Osteocyte (in vitro differentiated cells): ENCODE measurements at regions not wholly inside any gene's neighbourhood (a gene's known extent, or its start where the extent isn't known, plus 50 kb on each side); places are given as distances from the start of the nearest gene placed in this dataset.

ENCODE experiments used
- DNase-seq: peaks from one replicate; pipeline ENCODE4 v3.0.0; 2021; ENCODE audit warnings: mixed read lengths; ENCODE audit not compliant: unreplicated experiment; ENCODE audit errors: extremely low spot score
- H3K27ac Mint-ChIP-seq: one replicate; pipeline ENCODE4 v1.8.0; 2021; ENCODE audit warnings: mild to moderate bottlenecking, mixed read lengths; ENCODE audit not compliant: unreplicated experiment
- H3K27me3 Mint-ChIP-seq: one replicate; pipeline ENCODE4 v1.8.0; 2021; ENCODE audit warnings: mixed read lengths; ENCODE audit not compliant: unreplicated experiment
- H3K36me3 Mint-ChIP-seq: one replicate; pipeline ENCODE4 v1.8.0; 2021; ENCODE audit warnings: mixed read lengths; ENCODE audit not compliant: unreplicated experiment
- H3K4me1 Mint-ChIP-seq: one replicate; pipeline ENCODE4 v1.8.0; 2021; ENCODE audit warnings: mixed read lengths; ENCODE audit not compliant: unreplicated experiment
- H3K4me3 Mint-ChIP-seq: one replicate; pipeline ENCODE4 v1.8.0; 2021; ENCODE audit warnings: mild to moderate bottlenecking, moderate library complexity, mixed read lengths; ENCODE audit not compliant: unreplicated experiment
- H3K9me3 Mint-ChIP-seq: one replicate; pipeline ENCODE4 v1.8.0; 2021; ENCODE audit warnings: mixed read lengths; ENCODE audit not compliant: unreplicated experiment
- CTCF ChIP-seq: fragments of 200-600 bp; sonication (generic); IDR thresholded peaks from 2 replicates; pipeline ENCODE4 v1.5.0; 2021; ENCODE audit warnings: antibody characterized with exemption, mild to moderate bottlenecking, moderate library complexity

GRCh38 chr2:33812707-33813106 is 213.6 kb upstream of the FAM98A start:
- H3K9me3 Mint-ChIP-seq = no peaks in the 10 kb centered on the region
- peaks cover 10% of the 10 kb centered on the region for H3K4me1 Mint-ChIP-seq
- H3K4me3 Mint-ChIP-seq = no peak overlapping the region
- no peak for DNase-seq
- TF ChIP-seq CTCF = no peak
- H3K36me3 Mint-ChIP-seq = no peaks in the 10 kb centered on the region
- H3K27me3 Mint-ChIP-seq = peaks cover 15% of the 10 kb centered on the region
- H3K27ac Mint-ChIP-seq = no peak overlapping the region

GRCh38 chr2:33810046-33810835 is 211.1 kb upstream of the FAM98A start:
- Mint-ChIP-seq H3K4me3 (no peak overlapping the region), H3K27me3 (peaks cover 20% of the 10 kb centered on the region), H3K4me1 (peaks cover 10% of the 10 kb centered on the region), H3K9me3 (no peaks in the 10 kb centered on the region), H3K36me3 (no peaks in the 10 kb centered on the region), H3K27ac (peak overlapping the region; percentile 40)
- DNase-seq = no peak
- TF ChIP-seq CTCF = no peak

GRCh38 chr2:33806041-33806440 is 206.9 kb upstream of the FAM98A start:
- peaks cover 5% of the 10 kb centered on the region for H3K27me3 Mint-ChIP-seq
- peaks cover 10% of the 10 kb centered on the region for H3K4me1 Mint-ChIP-seq
- H3K36me3 Mint-ChIP-seq = no peaks in the 10 kb centered on the region
- no peak overlapping the region for H3K4me3 Mint-ChIP-seq
- no peaks in the 10 kb centered on the region for H3K9me3 Mint-ChIP-seq
- DNase-seq = no peak
- no peak for TF ChIP-seq CTCF
- H3K27ac Mint-ChIP-seq = no peak overlapping the region

GRCh38 chr2:33804155-33804554 is 205.1 kb upstream of the FAM98A start:
- Mint-ChIP-seq H3K36me3 (no peaks in the 10 kb centered on the region), H3K4me3 (no peak overlapping the region), H3K9me3 (no peaks in the 10 kb centered on the region), H3K27ac (no peak overlapping the region), H3K27me3 (peaks cover 5% of the 10 kb centered on the region), H3K4me1 (no peaks in the 10 kb centered on the region)
- no peak for TF ChIP-seq CTCF
- DNase-seq = no peak

GRCh38 chr2:33796511-33796910 is 197.4 kb upstream of the FAM98A start:
- Mint-ChIP-seq H3K27me3 (no peaks in the 10 kb centered on the region), H3K36me3 (no peaks in the 10 kb centered on the region), H3K4me3 (no peak overlapping the region), H3K4me1 (no peaks in the 10 kb centered on the region), H3K9me3 (no peaks in the 10 kb centered on the region), H3K27ac (no peak overlapping the region)
- DNase-seq = no peak
- no peak for TF ChIP-seq CTCF
